PC-9 (cell line): ENCODE measurements at regions not wholly inside any gene's neighbourhood (a gene's known extent, or its start where the extent isn't known, plus 50 kb on each side); places are given as distances from the start of the nearest gene placed in this dataset.

Experiments
- EZH2 ChIP-seq: fragments of 200-600 bp; sonication (generic); IDR thresholded peaks from 2 replicates; pipeline ENCODE4 v1.8.0; 2017; ENCODE audit warnings: antibody characterized with exemption, low read depth
- TF ChIP-seq, protein P1 (sequence below): fragments of 200-600 bp; sonication (generic); conservative IDR thresholded peaks from 2 replicates; pipeline ENCODE4 v1.6.1; 2017; ENCODE audit warnings: mixed run types, antibody characterized with exemption, mild to moderate bottlenecking, moderate library complexity

- TF ChIP-seq EZH2 = no peak
- TF ChIP-seq, protein P1, sequence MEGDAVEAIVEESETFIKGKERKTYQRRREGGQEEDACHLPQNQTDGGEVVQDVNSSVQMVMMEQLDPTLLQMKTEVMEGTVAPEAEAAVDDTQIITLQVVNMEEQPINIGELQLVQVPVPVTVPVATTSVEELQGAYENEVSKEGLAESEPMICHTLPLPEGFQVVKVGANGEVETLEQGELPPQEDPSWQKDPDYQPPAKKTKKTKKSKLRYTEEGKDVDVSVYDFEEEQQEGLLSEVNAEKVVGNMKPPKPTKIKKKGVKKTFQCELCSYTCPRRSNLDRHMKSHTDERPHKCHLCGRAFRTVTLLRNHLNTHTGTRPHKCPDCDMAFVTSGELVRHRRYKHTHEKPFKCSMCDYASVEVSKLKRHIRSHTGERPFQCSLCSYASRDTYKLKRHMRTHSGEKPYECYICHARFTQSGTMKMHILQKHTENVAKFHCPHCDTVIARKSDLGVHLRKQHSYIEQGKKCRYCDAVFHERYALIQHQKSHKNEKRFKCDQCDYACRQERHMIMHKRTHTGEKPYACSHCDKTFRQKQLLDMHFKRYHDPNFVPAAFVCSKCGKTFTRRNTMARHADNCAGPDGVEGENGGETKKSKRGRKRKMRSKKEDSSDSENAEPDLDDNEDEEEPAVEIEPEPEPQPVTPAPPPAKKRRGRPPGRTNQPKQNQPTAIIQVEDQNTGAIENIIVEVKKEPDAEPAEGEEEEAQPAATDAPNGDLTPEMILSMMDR = no peak
These were observed 428.2 kb downstream of the TLL1 start for GRCh38 chr4:166301266-166301665.
